ENCODE measurements at regions not wholly inside any gene's neighbourhood (a gene's known extent, or its start where the extent isn't known, plus 50 kb on each side); places are given as distances from the start of the nearest gene placed in this dataset.
"Not testable (repeated sequence)": the region's sequence is repeated elsewhere in the genome, so short reads cannot be mapped to it uniquely, and the experiment has no call there.

- no peak for DNase-seq
These were observed 688.8 kb upstream of the SALL1 start for GRCh38 chr16:51839727-51840462.

DNA sequence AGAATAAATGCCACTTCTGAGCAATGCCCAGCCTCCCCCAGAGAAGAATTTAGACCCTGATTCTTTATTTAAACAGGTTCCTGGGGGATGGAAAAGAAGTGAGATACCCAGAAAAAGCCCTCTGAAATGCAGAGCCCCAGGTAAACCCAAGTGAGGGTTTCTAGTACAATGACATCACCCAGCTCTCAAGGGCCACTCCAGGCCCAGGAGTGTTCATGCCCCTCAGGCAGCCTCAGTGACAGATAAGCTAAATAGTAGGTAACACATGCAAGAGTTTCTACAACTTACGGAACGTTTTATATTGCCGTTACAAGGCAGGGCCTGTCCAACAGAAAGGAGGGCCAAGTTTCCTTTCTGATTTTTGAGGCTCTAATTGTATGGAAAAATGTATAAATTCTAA, 683.7 kb upstream of the SALL1 start:
- DNase-seq: no peak

DNA sequence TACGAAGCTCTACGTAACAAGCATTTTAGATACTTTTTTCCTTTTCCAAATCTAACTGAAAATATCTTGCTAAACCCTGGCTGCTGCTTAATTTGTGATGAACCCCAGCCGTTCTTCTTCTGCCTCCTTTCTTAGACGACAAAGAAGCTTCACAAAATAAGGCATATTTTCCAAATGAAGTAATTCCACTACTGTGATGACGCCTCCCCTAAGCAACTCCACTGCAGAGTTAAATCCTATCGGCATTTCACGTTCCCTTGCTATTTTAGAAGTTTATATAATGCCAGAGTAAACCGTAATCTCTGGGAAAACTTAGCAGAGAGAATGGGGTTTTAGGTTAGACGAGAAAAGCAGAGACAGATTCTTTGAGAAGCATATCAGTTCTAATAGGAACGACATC, 683.1 kb upstream of the SALL1 start:
- no peak for DNase-seq

GRCh38 chr16:51831595-51832367, 680.7 kb upstream of the SALL1 start:
- DNase-seq: no peak

GRCh38 chr16:51831034-51831433, 680.0 kb upstream of the SALL1 start:
- DNase-seq: not testable (repeated sequence)

- DNase-seq: peak; percentile 19
These were observed 674.7 kb upstream of the SALL1 start for GRCh38 chr16:51825779-51826178.

- no peak for DNase-seq
These were observed 671.4 kb upstream of the SALL1 start for GRCh38 chr16:51822471-51822870.

DNA sequence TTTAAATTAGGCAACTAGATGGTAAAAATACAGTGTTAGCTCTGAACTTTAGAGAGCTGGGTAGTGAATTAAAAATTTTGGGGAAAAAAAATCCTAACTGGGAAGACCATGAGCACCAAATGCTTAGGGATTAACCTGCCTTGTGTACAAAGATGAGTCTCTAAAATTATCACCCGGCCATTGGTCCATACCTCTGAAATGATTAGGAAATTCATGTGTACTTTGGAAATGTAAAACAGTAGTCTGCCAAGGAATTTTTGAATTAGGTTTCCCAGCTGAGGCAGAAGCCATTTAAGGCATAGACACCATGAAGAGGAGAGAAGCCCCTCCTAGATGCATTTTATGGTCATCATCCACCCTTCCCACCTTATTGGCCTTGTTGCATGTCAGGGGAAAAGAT, 670.5 kb upstream of the SALL1 start:
- no peak for DNase-seq

DNA sequence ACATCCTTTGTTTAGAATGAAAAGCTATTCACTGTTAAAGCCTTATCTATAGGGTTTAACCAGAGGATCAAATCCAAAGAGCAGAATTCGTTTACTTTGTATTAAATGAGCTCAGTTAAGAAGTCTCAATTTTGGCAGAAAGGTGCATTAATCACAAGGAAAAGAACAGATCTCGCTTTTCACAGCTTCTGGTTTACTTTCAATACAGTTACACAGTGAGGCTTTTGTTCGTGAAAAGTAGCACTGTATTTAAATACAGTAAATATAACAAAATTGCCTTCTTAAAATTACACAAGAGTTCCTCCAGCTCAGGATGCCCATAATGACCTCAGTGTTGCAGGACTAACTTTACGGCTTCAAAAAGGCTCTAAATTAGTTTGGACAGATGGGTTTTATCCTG, 669.1 kb upstream of the SALL1 start:
- no peak for DNase-seq

GRCh38 chr16:51818342-51818944, 667.4 kb upstream of the SALL1 start:
- DNase-seq: peak; percentile 59

- DNase-seq: no peak
These were observed 665.9 kb upstream of the SALL1 start for GRCh38 chr16:51816929-51817328.

- no peak for DNase-seq
These were observed 664.5 kb upstream of the SALL1 start for GRCh38 chr16:51815523-51815922.

DNA sequence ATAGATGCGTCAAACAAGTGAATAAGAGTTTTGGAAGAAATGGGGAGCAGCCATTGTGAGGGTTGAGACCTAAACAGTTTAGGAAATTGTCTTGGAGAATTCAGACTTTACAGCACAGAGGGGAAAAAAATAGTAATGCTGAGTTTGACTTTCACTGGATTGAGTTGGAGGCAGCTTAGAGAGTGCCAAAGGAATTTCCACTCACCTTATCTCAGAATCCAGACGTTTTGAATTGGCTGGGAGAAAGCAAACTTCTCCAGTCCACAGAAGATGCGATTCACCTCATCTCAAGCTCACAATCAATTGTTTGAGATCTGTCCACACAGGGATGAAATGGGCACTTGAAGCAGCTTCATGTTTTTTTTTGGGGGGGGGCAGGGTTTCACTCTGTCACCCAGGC, 663.5 kb upstream of the SALL1 start:
- no peak for DNase-seq

DNA sequence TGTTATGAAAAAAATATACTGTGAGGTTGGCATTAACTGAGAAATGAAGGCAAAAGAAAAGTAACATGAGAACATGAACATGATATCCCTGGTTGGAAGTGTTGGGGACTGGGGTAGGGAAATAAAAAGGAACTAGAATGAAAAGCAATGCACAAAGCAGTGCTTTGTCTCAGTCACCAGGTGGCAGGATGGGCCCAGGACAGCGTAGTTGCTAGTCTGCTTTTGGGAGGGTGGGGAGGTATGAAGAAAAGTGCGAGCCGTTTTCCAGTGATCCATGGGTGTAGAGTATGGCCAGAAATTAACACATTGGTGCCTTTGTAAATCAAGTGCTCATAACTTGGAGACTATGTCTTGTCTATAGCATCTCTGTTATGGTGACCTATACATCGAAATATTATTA, 662.5 kb upstream of the SALL1 start:
- DNase-seq: no peak

- no peak for DNase-seq
These were observed 661.9 kb upstream of the SALL1 start for GRCh38 chr16:51812945-51813344.

DNA sequence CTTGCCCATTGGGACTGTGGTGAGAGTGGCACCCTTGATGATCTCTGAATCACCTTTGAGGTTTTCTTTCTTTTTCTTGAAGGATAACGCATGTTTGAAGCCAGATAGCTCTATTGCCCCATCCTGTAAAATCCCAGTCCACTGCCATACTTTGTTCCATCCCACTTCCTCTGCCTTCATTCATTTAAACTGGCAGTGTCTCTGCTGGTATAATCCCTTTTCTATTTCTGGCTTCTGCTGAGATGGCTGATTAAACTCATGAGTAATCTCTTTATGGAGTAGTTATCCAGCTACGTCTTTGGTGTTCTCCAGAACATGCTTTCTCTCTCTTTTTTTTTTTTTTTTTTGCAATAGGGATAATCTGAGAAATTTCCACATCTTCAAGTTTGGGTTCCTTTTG, 656.5 kb upstream of the SALL1 start:
- DNase-seq: no peak

- no peak for DNase-seq
These were observed 650.6 kb upstream of the SALL1 start for GRCh38 chr16:51801635-51802034.

DNA sequence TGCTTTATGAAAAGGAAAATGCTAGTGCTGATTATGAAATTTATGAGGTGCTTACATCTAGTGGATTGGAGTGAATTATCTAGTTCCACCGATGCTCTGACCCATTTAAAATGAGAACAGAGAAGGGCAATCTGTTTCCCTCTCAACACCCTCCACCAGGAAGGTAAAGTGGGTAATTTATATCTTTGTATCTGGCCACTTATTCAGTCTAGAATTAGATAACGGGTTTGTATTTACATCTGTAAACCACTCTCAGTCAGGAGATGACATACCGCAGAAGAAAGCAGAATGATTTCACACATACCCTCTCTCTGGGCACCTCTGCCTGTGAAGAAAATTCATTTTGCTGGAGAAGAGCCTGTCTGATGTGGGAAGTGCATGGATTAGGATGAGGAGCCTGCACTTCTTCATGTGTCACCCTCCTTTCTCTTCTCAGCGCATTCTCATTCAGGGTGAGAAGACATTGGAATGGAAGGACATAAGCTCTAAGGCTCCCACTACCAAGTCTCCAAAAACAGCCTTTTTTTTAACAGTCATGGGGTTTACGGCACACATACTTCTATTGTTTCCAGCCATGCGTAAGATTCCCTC, 646.7 kb upstream of the SALL1 start:
- DNase-seq: no peak

GRCh38 chr16:51779240-51779639, 628.2 kb upstream of the SALL1 start:
- DNase-seq: no peak

GRCh38 chr16:51773071-51773890, 622.2 kb upstream of the SALL1 start:
- no peak for DNase-seq

DNA sequence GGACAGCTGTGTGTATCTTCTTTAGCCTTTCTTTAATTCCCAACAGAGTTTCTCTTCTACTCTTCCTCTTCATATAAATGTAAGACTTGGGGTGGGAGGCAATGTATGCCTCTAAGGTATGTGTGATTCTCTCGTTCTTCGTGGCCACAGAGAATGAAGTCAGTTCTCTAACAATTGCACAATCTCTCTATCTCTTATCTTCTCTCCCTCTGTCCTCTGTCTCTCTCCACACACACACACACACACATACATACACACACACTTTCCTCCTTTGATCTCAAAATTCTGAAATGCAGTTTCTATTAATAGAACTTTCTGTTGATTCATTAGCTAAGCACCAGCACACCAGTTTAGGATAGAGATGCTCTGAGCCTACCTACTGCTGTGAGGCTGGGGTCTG, 615.7 kb upstream of the SALL1 start:
- no peak for DNase-seq

- no peak for DNase-seq
These were observed 612.1 kb upstream of the SALL1 start for GRCh38 chr16:51763072-51763661.

Data from NCI-H526 treated with DMSO at 0.1 percent for 48 hours (cell line).